ENCODE measurements at regions not wholly inside any gene's neighbourhood (a gene's known extent, or its start where the extent isn't known, plus 50 kb on each side); places are given as distances from the start of the nearest gene placed in this dataset.

- TF ChIP-seq CTCF (IDR thresholded peaks at IDR 0.05), result no peak
- H3K79me2 ChIP-seq, result no peaks in the 10 kb centered on the region
- no peak overlapping the region for H3K9ac ChIP-seq
- no peaks in the 10 kb centered on the region for H3K27me3 ChIP-seq (ENCODE audit: control insufficient read depth, insufficient read depth, low read length)
- no peaks in the 10 kb centered on the region for H3K4me1 ChIP-seq
- peak overlapping the region; percentile 25 for H3K27ac ChIP-seq
- H2AFZ ChIP-seq, result peak overlapping the region; percentile 58
- H3K4me2 ChIP-seq (ENCODE audit: low read length), result no peak overlapping the region
- H3K4me3 ChIP-seq (ENCODE audit: low read depth, low read length), result no peak overlapping the region
- H3K36me3 ChIP-seq (ENCODE audit: control insufficient read depth, insufficient read depth, low read length), result no peaks in the 10 kb centered on the region
- H3K9me3 ChIP-seq (ENCODE audit: control insufficient read depth, low read length), result no peaks in the 10 kb centered on the region
These were observed 298.3 kb upstream of the FZD8 start for GRCh38 chr10:35940141-35941041.

- Histone ChIP-seq H3K9ac (no peak overlapping the region), H3K27me3 (ENCODE audit: control insufficient read depth, insufficient read depth, low read length) (no peaks in the 10 kb centered on the region), H3K4me1 (no peaks in the 10 kb centered on the region), H3K4me3 (ENCODE audit: low read depth, low read length) (no peak overlapping the region), H2AFZ (no peak overlapping the region), H3K9me3 (ENCODE audit: control insufficient read depth, low read length) (no peaks in the 10 kb centered on the region), H3K36me3 (ENCODE audit: control insufficient read depth, insufficient read depth, low read length) (no peaks in the 10 kb centered on the region), H3K4me2 (ENCODE audit: low read length) (no peak overlapping the region), H3K79me2 (no peaks in the 10 kb centered on the region), H3K27ac (no peak overlapping the region)
- no peak for TF ChIP-seq CTCF (IDR thresholded peaks at IDR 0.05)
These were observed 296.1 kb upstream of the FZD8 start for GRCh38 chr10:35938160-35938559.

- TF ChIP-seq CTCF (IDR thresholded peaks at IDR 0.05), result no peak
- Histone ChIP-seq H3K9me3 (ENCODE audit: control insufficient read depth, low read length) (no peaks in the 10 kb centered on the region), H3K79me2 (no peaks in the 10 kb centered on the region), H3K36me3 (ENCODE audit: control insufficient read depth, insufficient read depth, low read length) (no peaks in the 10 kb centered on the region), H3K27ac (no peak overlapping the region), H3K4me2 (ENCODE audit: low read length) (no peak overlapping the region), H3K9ac (no peak overlapping the region), H3K4me3 (ENCODE audit: low read depth, low read length) (no peak overlapping the region), H3K27me3 (ENCODE audit: control insufficient read depth, insufficient read depth, low read length) (no peaks in the 10 kb centered on the region), H3K4me1 (no peaks in the 10 kb centered on the region), H2AFZ (no peak overlapping the region)
These were observed 295.4 kb upstream of the FZD8 start for GRCh38 chr10:35937546-35937945.

- H3K4me1 ChIP-seq, result no peaks in the 10 kb centered on the region
- H3K27me3 ChIP-seq (ENCODE audit: control insufficient read depth, insufficient read depth, low read length), result no peaks in the 10 kb centered on the region
- H3K9me3 ChIP-seq (ENCODE audit: control insufficient read depth, low read length), result no peaks in the 10 kb centered on the region
- H2AFZ ChIP-seq, result no peak overlapping the region
- no peak overlapping the region for H3K4me2 ChIP-seq (ENCODE audit: low read length)
- no peak overlapping the region for H3K27ac ChIP-seq
- H3K9ac ChIP-seq, result no peak overlapping the region
- no peaks in the 10 kb centered on the region for H3K79me2 ChIP-seq
- no peak overlapping the region for H3K4me3 ChIP-seq (ENCODE audit: low read depth, low read length)
- TF ChIP-seq CTCF (IDR thresholded peaks at IDR 0.05), result no peak
- H3K36me3 ChIP-seq (ENCODE audit: control insufficient read depth, insufficient read depth, low read length), result no peaks in the 10 kb centered on the region
These were observed 292.5 kb upstream of the FZD8 start for GRCh38 chr10:35934642-35934995.

Measured in parathyroid adenoma (tissue), 2 donors.